OCI-LY7 (cell line): ENCODE measurements at regions not wholly inside any gene's neighbourhood (a gene's known extent, or its start where the extent isn't known, plus 50 kb on each side); places are given as distances from the start of the nearest gene placed in this dataset.

Experiments
- BruUV-seq: library from RNA; stranded (reverse); fragments of 400-500 nt; replicated peaks from 2 replicates; lab custom pipeline; 2021; lab: Mats Ljungman, UMichigan
- CTCF ChIA-PET: fragments of 300-600 bp; sonication (Branson Sonifier 250); formaldehyde crosslinking; loops from one replicate; lab custom pipeline; 2022; ENCODE audit warnings: antibody characterized with exemption; ENCODE audit not compliant: unreplicated experiment; lab: Charles Lee
- POLR2A ChIA-PET: fragments of 300-600 bp; sonication (Branson Sonifier 250); formaldehyde crosslinking; loops from one replicate; lab custom pipeline; 2022; ENCODE audit warnings: antibody characterized with exemption; lab: Charles Lee
- DNase-seq: peaks from one replicate; pipeline ENCODE4 v3.0.0-alpha.2; 2015; ENCODE audit warnings: low spot score
- H2AFZ ChIP-seq: fragments of 200-600 bp; sonication (generic), shearing (Covaris generic); 2 replicates; pipeline ENCODE4 v1.6.1; 2014; ENCODE audit warnings: mild to moderate bottlenecking, antibody characterized with exemption, low read length, moderate library complexity
- H3K27ac ChIP-seq: fragments of 200-600 bp; sonication (generic); 2 replicates; pipeline ENCODE4 v1.5.1; 2014; ENCODE audit warnings: mixed run types, low read depth, mild to moderate bottlenecking, moderate library complexity, low read length, inconsistent platforms; ENCODE audit not compliant: poor library complexity, severe bottlenecking
- H3K36me3 ChIP-seq: fragments of 200-600 bp; sonication (generic); 2 replicates; pipeline ENCODE4 v1.6.1; 2014; ENCODE audit warnings: mild to moderate bottlenecking, antibody characterized with exemption, low read length, moderate library complexity, mixed read lengths; ENCODE audit not compliant: insufficient read depth
- H3K4me1 ChIP-seq: fragments of 200-600 bp; sonication (generic); 2 replicates; pipeline ENCODE4 v1.5.1; 2014; ENCODE audit warnings: mild to moderate bottlenecking, low read length; ENCODE audit not compliant: insufficient read depth, poor library complexity, severe bottlenecking
- H3K4me2 ChIP-seq: fragments of 200-600 bp; sonication (generic); 2 replicates; pipeline ENCODE4 v1.6.1; 2014; ENCODE audit warnings: mild to moderate bottlenecking, low read length
- H3K4me3 ChIP-seq: fragments of 200-600 bp; sonication (generic); 2 replicates; pipeline ENCODE4 v1.5.1; 2014; ENCODE audit warnings: mild to moderate bottlenecking, low read depth, low read length; ENCODE audit not compliant: poor library complexity, severe bottlenecking
- H3K79me2 ChIP-seq: fragments of 200-600 bp; sonication (generic); 2 replicates; pipeline ENCODE4 v1.6.1; 2016; ENCODE audit warnings: low read depth, mild to moderate bottlenecking, low read length, moderate library complexity, mixed read lengths; ENCODE audit not compliant: insufficient read depth
- H3K9me2 ChIP-seq: fragments of 200-600 bp; sonication (generic); 2 replicates; pipeline ENCODE4 v1.6.1; 2016; ENCODE audit warnings: mild to moderate bottlenecking, low read length, mixed read lengths; ENCODE audit not compliant: insufficient read depth
- H3K9me3 ChIP-seq: fragments of 200-600 bp; sonication (generic); 2 replicates; pipeline ENCODE4 v1.6.1; 2014; ENCODE audit warnings: mild to moderate bottlenecking, mixed run types, low read length, mixed read lengths
- H4K20me1 ChIP-seq: fragments of 200-600 bp; sonication (generic); 2 replicates; pipeline ENCODE4 v1.6.1; 2014; ENCODE audit warnings: mild to moderate bottlenecking, antibody characterized with exemption, low read length, moderate library complexity, mixed read lengths; ENCODE audit not compliant: insufficient read depth
- EZH2phosphoT487 ChIP-seq: fragments of 200-600 bp; sonication (generic); IDR thresholded peaks from 2 replicates; pipeline ENCODE4 v1.6.1; 2018; ENCODE audit warnings: low read depth, borderline replicate concordance, mild to moderate bottlenecking, mixed run types, antibody characterized with exemption, low read length, moderate library complexity, mixed read lengths
- intact Hi-C: fragments of 100-400 bp; cut with micrococcal nuclease; formaldehyde crosslinking; loops from one replicate; pipeline ENCODE4 v1.10.0; 2022; ENCODE audit not compliant: unreplicated experiment
- TF ChIP-seq, protein P1 (sequence below): fragments of 200-600 bp; sonication (generic); conservative IDR thresholded peaks from 2 replicates; pipeline ENCODE4 v1.5.1; 2014; ENCODE audit warnings: mild to moderate bottlenecking, antibody characterized with exemption, low read length, moderate library complexity, mixed read lengths

- no peaks in the 10 kb centered on the region for H3K9me3 ChIP-seq
- no peaks in the 10 kb centered on the region for H3K36me3 ChIP-seq
- POLR2A ChIA-PET: interaction anchor here (0.5 kb wide), 1 partner anchor 21 kb away, joined by 3 read pairs; no protein-coding TSS in a partner anchor
- no peak overlapping the region for H2AFZ ChIP-seq
- CTCF ChIA-PET: no interaction called here
- DNase-seq: no peak
- intact Hi-C loops: no loop called here
- H4K20me1 ChIP-seq: no peaks in the 10 kb centered on the region
- TF ChIP-seq, protein P1, sequence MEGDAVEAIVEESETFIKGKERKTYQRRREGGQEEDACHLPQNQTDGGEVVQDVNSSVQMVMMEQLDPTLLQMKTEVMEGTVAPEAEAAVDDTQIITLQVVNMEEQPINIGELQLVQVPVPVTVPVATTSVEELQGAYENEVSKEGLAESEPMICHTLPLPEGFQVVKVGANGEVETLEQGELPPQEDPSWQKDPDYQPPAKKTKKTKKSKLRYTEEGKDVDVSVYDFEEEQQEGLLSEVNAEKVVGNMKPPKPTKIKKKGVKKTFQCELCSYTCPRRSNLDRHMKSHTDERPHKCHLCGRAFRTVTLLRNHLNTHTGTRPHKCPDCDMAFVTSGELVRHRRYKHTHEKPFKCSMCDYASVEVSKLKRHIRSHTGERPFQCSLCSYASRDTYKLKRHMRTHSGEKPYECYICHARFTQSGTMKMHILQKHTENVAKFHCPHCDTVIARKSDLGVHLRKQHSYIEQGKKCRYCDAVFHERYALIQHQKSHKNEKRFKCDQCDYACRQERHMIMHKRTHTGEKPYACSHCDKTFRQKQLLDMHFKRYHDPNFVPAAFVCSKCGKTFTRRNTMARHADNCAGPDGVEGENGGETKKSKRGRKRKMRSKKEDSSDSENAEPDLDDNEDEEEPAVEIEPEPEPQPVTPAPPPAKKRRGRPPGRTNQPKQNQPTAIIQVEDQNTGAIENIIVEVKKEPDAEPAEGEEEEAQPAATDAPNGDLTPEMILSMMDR: no peak
- no peak for TF ChIP-seq EZH2phosphoT487
- no peaks in the 10 kb centered on the region for H3K79me2 ChIP-seq
- no peaks in the 10 kb centered on the region for H3K4me1 ChIP-seq
- no TSS peak for BruUV-seq
- no peak overlapping the region for H3K4me2 ChIP-seq
- H3K9me2 ChIP-seq: no peaks in the 10 kb centered on the region
- H3K4me3 ChIP-seq: no peak overlapping the region
- no peak overlapping the region for H3K27ac ChIP-seq
Observed at GRCh38 chr3:13935494-13936094, 55.7 kb upstream of the WNT7A start.

GRCh38 chr3:13934813-13935212, 54.9 kb upstream of the WNT7A start:
- H3K9me3 ChIP-seq: no peaks in the 10 kb centered on the region
- no peak overlapping the region for H3K4me2 ChIP-seq
- H3K27ac ChIP-seq: no peak overlapping the region
- intact Hi-C loops: no loop called here
- H3K4me3 ChIP-seq: no peak overlapping the region
- no peak overlapping the region for H2AFZ ChIP-seq
- DNase-seq: no peak
- no peaks in the 10 kb centered on the region for H3K4me1 ChIP-seq
- no peaks in the 10 kb centered on the region for H3K79me2 ChIP-seq
- no TSS peak for BruUV-seq
- no peaks in the 10 kb centered on the region for H3K9me2 ChIP-seq
- TF ChIP-seq EZH2phosphoT487: no peak
- TF ChIP-seq, protein P1: no peak
- H4K20me1 ChIP-seq: no peaks in the 10 kb centered on the region
- ChIA-PET POLR2A (interaction anchor here (0.6 kb wide), 1 partner anchor 162 kb away, joined by 3 read pairs; no protein-coding TSS in a partner anchor), CTCF (no interaction called here)
- H3K36me3 ChIP-seq: no peaks in the 10 kb centered on the region

DNA sequence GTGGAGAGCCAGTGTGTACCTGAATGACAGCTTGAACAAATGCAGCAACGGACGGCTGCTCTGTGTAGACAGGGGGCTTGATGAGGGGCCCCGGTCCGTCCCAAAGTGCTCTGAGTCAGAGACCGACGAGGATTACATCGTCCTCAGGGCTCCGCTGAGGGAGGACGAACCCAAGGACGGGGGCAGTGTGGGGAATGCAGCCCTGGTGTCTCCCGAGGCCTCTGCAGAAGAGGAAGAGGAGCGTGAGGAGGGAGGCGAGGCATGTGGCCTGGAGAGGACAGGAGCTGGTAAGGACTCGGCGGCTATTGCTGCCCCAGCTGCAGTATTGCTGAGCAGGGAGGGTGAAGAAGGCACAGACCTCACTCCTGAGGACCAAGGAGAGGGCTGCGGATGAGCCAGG, 54.4 kb upstream of the WNT7A start:
- no peak overlapping the region for H3K4me3 ChIP-seq
- no peaks in the 10 kb centered on the region for H4K20me1 ChIP-seq
- no TSS peak for BruUV-seq
- H3K36me3 ChIP-seq: no peaks in the 10 kb centered on the region
- no peak for DNase-seq
- no peak overlapping the region for H3K4me2 ChIP-seq
- H2AFZ ChIP-seq: no peak overlapping the region
- no peaks in the 10 kb centered on the region for H3K4me1 ChIP-seq
- ChIA-PET POLR2A (interaction anchor here (0.6 kb wide), 1 partner anchor 163 kb away, joined by 3 read pairs; no protein-coding TSS in a partner anchor), CTCF (no interaction called here)
- H3K9me2 ChIP-seq: no peaks in the 10 kb centered on the region
- intact Hi-C loops: no loop called here
- H3K79me2 ChIP-seq: no peaks in the 10 kb centered on the region
- H3K9me3 ChIP-seq: no peaks in the 10 kb centered on the region
- H3K27ac ChIP-seq: no peak overlapping the region
- TF ChIP-seq, protein P1: no peak
- no peak for TF ChIP-seq EZH2phosphoT487
